ENCODE measurements at regions not wholly inside any gene's neighbourhood (a gene's known extent, or its start where the extent isn't known, plus 50 kb on each side); places are given as distances from the start of the nearest gene placed in this dataset.

DNA sequence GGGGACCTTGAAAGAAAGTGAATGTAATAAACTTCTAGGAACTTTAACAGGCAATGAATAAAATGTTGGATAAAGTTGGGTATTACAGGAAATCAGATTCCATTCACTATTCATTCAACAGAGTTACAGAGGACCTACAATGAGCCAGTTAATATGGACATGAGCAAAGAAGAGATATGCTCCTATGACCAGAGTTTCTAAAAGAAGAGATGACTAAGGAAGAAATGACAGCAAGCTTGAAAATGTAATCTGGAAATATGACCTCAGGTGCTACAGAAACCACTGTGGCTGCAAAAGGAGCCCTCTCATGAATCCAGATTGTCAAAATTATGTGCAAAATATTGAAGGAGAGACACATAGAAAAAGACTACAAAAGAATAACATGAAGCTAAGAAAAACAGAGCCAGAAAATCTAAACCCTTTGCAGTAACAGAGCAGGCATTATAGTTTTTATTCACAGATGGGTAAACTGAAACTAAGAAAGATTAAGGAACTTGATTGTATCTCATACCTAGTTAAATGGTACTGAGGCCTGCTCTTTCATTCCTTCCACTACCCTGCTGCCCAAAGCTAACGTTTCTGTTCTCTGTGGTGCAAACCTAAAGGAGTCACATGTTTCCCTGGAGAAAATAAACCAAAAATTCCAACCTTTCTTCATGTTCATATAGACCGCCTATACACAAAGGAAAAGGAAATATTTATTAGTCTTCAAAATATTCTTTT, 378.3 kb downstream of the GBA3 start:
- no TSS peak for BruUV-seq (replicated peaks)
- Histone ChIP-seq H3K36me3 (ENCODE audit: control insufficient read depth, insufficient read depth, low read length) (peaks cover 7% of the 10 kb centered on the region; the same call in 1 of the 3 replicates), H3K27ac (ENCODE audit: extremely low read depth, low read depth, low read length) (no peak overlapping the region), H3K4me2 (ENCODE audit: insufficient read depth, low read length) (no peak overlapping the region), H4K20me1 (replicated peaks; ENCODE audit: control insufficient read depth, insufficient read depth, low read length) (no peaks in the 10 kb centered on the region), H3K9me3 (replicated peaks; ENCODE audit: control insufficient read depth, insufficient read depth, low read depth, low read length) (no peaks in the 10 kb centered on the region), H3K4me1 (replicated peaks in 1 of 2; ENCODE audit: control insufficient read depth in 2 of 2, insufficient read depth in 2 of 2, low read length in 2 of 2) (no peaks in the 10 kb centered on the region), H3K9ac (ENCODE audit: insufficient read depth in 1 of 2, low read depth in 2 of 2, low read length in 2 of 2) (no peak overlapping the region), H2AFZ (ENCODE audit: low read depth, low read length) (no peak overlapping the region), H3K27me3 (ENCODE audit: control insufficient read depth in 2 of 2, insufficient read depth in 2 of 2, low read length in 2 of 2) (no peaks in the 10 kb centered on the region), H3K4me3 (no peak overlapping the region), H3K79me2 (ENCODE audit: control insufficient read depth, insufficient read depth, low read length) (no peaks in the 10 kb centered on the region), H3K9me1 (ENCODE audit: control insufficient read depth, insufficient read depth, low read length) (no peaks in the 10 kb centered on the region)
- DNase-seq (ENCODE audit: extremely low read depth in 1 of 4, low spot score in 3 of 4) (no peak), FAIRE-seq (no peak), ATAC-seq (no peak)
- in situ Hi-C loops (cut with MboI), result no loop called here
- TF ChIP-seq, protein P1, sequence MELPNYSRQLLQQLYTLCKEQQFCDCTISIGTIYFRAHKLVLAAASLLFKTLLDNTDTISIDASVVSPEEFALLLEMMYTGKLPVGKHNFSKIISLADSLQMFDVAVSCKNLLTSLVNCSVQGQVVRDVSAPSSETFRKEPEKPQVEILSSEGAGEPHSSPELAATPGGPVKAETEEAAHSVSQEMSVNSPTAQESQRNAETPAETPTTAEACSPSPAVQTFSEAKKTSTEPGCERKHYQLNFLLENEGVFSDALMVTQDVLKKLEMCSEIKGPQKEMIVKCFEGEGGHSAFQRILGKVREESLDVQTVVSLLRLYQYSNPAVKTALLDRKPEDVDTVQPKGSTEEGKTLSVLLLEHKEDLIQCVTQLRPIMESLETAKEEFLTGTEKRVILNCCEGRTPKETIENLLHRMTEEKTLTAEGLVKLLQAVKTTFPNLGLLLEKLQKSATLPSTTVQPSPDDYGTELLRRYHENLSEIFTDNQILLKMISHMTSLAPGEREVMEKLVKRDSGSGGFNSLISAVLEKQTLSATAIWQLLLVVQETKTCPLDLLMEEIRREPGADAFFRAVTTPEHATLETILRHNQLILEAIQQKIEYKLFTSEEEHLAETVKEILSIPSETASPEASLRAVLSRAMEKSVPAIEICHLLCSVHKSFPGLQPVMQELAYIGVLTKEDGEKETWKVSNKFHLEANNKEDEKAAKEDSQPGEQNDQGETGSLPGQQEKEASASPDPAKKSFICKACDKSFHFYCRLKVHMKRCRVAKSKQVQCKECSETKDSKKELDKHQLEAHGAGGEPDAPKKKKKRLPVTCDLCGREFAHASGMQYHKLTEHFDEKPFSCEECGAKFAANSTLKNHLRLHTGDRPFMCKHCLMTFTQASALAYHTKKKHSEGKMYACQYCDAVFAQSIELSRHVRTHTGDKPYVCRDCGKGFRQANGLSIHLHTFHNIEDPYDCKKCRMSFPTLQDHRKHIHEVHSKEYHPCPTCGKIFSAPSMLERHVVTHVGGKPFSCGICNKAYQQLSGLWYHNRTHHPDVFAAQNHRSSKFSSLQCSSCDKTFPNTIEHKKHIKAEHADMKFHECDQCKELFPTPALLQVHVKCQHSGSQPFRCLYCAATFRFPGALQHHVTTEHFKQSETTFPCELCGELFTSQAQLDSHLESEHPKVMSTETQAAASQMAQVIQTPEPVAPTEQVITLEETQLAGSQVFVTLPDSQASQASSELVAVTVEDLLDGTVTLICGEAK (IDR thresholded peaks at IDR 0.05), result no peak
- TF ChIP-seq, protein P1 (CRISPR knock-in tag; IDR thresholded peaks at IDR 0.05), result no peak
- TF ChIP-seq NCOR1 (IDR thresholded peaks at IDR 0.05), result no peak
- no peak for TF ChIP-seq DACH1 (IDR thresholded peaks at IDR 0.05; ENCODE audit: partially characterized antibody)
- no peak for TF ChIP-seq RBM34 (IDR thresholded peaks at IDR 0.05; ENCODE audit: borderline replicate concordance, insufficient read depth, low read length)
- TF ChIP-seq XRCC5 (IDR thresholded peaks at IDR 0.05; ENCODE audit: low read depth, low read length), result no peak
- no peak for TF ChIP-seq BRD4 (IDR thresholded peaks at IDR 0.05)
- 10% methylated on average over 2 of the region's 2 CpGs for WGBS (ENCODE audit: insufficient coverage, low coverage, missing lambda C conversion rate)
- POLR2A ChIA-PET, result no interaction called here
- CTCF ChIA-PET (ENCODE audit: low intra/inter-chr PET ratio), result no interaction called here
- intact Hi-C loops (cut with micrococcal nuclease), result no loop called here

Measured in K562 (cell line).